HG02763 (cell line): ENCODE measurements at regions not wholly inside any gene's neighbourhood (a gene's known extent, or its start where the extent isn't known, plus 50 kb on each side); places are given as distances from the start of the nearest gene placed in this dataset.
A peak's percentile ranks its signal among the peaks of the same experiment; 100 is the strongest.

ENCODE experiments used
- ATAC-seq: cut with Tn5 transposase; IDR thresholded peaks from one replicate; pipeline ENCODE4 v1.9.1; 2021; ENCODE audit warnings: mild to moderate bottlenecking, moderate library complexity; ENCODE audit not compliant: unreplicated experiment

- ATAC-seq, result no peak
Observed at GRCh38 chr7:21028186-21028585, 241.5 kb upstream of the SP8 start.

GRCh38 chr7:21028599-21028998 lies 241.9 kb upstream of the SP8 start:
- ATAC-seq, result no peak

GRCh38 chr7:21029006-21029405 lies 242.3 kb upstream of the SP8 start:
- no peak for ATAC-seq

GRCh38 chr7:21030237-21030871 lies 243.7 kb upstream of the SP8 start:
- no peak for ATAC-seq

GRCh38 chr7:21041252-21041651 lies 254.6 kb upstream of the SP8 start:
- ATAC-seq, result no peak

GRCh38 chr7:21041666-21042065 lies 255.0 kb upstream of the SP8 start:
- ATAC-seq, result no peak

GRCh38 chr7:21044384-21044783 lies 257.7 kb upstream of the SP8 start:
- ATAC-seq, result no peak

- ATAC-seq, result no peak
Observed at GRCh38 chr7:21044913-21045568, 258.4 kb upstream of the SP8 start.

GRCh38 chr7:21051865-21052264 lies 265.2 kb upstream of the SP8 start:
- no peak for ATAC-seq

GRCh38 chr7:21054427-21055112 lies 267.9 kb upstream of the SP8 start:
- no peak for ATAC-seq

- no peak for ATAC-seq
Observed at GRCh38 chr7:21059069-21059468, 272.4 kb upstream of the SP8 start.

GRCh38 chr7:21063106-21063505 lies 276.4 kb upstream of the SP8 start:
- no peak for ATAC-seq

- ATAC-seq, result no peak
Observed at GRCh38 chr7:21064698-21065648, 278.3 kb upstream of the SP8 start.

GRCh38 chr7:21066221-21066620 lies 279.5 kb upstream of the SP8 start:
- no peak for ATAC-seq

- no peak for ATAC-seq
Observed at GRCh38 chr7:21067216-21067615, 280.5 kb upstream of the SP8 start.

GRCh38 chr7:21070571-21071090 lies 283.9 kb upstream of the SP8 start:
- no peak for ATAC-seq

GRCh38 chr7:21071561-21072501 lies 285.1 kb upstream of the SP8 start:
- ATAC-seq, result peak; percentile 58

- ATAC-seq, result no peak
Observed at GRCh38 chr7:21076054-21076453, 289.4 kb upstream of the SP8 start.

GRCh38 chr7:21076574-21076973 lies 289.9 kb upstream of the SP8 start:
- ATAC-seq, result no peak

- ATAC-seq, result no peak
Observed at GRCh38 chr7:21077602-21078001, 290.9 kb upstream of the SP8 start.
